GM19452 (cell line): ENCODE measurements at regions not wholly inside any gene's neighbourhood (a gene's known extent, or its start where the extent isn't known, plus 50 kb on each side); places are given as distances from the start of the nearest gene placed in this dataset.

ENCODE experiments used
- ATAC-seq: cut with Tn5 transposase; IDR thresholded peaks from one replicate; pipeline ENCODE4 v1.9.1; 2021; ENCODE audit not compliant: unreplicated experiment

DNA sequence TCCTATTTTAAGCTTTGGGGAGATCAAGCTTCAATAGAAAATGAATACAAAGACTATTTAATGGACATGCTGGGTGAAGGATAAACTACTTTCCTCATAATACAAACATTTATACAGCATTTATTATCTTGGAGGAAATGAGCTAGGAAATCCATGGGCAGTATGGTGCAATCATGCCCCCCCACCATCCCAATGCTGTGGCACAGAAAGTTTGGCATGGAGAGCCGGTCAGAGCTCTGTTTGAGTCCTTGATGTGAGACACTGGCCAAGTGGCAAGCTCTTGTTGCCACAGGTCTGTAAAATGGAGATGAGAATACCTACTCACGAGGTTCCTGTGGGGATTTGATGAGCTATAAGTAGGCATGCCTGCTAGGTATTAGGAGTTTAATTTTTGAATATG lies 120.6 kb downstream of the MAB21L3 start:
- no peak for ATAC-seq

GRCh38 chr1:116232989-116233514 lies 121.9 kb downstream of the MAB21L3 start:
- no peak for ATAC-seq

GRCh38 chr1:116234429-116234828 lies 123.2 kb downstream of the MAB21L3 start:
- no peak for ATAC-seq

GRCh38 chr1:116239916-116240315 lies 128.7 kb downstream of the MAB21L3 start:
- no peak for ATAC-seq

DNA sequence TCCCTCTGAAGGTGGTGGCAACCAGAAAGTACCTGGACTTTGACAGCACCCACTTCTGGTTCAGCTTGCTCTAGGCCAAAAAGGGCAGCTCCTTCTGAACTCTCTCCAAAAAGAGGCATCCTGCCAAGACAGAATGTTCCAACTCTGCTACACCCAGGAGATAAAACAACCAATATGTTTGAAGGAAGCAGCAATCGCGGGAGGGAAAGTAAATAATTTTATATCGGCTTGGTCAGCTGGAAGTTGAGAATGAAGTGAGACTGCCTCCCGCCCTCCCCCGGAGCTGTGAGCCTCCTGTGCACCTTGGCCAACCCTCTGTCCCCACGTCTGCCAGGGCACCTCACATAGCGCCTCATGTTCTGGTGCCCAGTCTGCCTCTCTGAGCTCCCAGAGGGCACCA lies 130.3 kb upstream of the ATP1A1 start:
- no peak for ATAC-seq

DNA sequence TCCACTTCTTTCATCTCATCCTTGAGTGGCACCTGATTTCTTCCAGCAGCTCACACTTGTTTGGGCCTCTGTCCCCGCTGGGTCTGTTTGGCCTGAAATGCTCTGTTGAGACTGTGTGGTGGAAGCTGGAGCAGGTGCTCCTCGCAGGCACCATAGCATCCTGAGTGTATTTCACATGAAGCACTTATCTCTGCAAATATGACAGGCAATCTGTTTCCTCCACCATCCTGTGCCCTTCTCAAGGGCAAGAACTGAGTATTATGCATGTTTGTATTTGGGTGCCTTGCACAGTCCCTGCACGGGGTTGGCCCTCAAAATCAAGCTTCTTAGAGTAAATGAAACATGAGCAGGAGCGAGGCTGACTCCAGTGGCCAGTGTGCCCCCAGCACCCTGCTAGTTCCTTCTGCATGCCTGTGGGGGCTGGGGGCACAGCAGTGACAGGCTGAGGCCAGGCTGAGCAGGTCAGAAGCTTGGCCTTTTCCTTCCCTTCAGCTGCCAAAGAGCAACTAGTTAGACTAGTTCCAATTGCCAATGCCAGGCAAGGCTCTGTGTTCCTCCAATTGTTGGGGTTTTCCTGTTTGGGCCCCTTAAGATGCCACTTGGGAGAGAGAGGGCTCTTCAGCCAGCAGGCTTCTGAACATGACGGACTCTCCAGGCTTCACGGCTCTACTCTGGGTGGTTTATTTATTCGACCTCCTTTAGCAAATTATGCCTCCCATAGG lies 129.6 kb upstream of the ATP1A1 start:
- ATAC-seq: no peak

DNA sequence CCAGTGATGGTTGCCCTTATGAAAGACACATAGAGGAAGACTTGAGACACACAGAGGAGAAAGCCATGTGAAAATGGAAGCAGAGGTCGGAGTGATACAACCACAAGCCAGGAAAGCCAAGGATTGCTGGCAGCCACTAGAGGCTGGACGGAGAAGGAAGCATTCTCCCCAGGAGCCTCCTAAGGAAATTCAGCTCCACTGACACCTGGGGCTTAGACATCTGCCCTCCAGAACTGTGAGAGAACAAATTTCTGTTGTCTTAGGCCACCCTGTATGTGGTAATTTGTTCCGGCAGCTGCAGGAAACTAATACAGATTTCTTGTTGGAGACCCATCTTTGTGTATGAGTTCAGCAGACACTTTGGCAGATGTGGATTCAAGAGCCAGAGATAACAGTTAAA lies 126.9 kb upstream of the ATP1A1 start:
- no peak for ATAC-seq

DNA sequence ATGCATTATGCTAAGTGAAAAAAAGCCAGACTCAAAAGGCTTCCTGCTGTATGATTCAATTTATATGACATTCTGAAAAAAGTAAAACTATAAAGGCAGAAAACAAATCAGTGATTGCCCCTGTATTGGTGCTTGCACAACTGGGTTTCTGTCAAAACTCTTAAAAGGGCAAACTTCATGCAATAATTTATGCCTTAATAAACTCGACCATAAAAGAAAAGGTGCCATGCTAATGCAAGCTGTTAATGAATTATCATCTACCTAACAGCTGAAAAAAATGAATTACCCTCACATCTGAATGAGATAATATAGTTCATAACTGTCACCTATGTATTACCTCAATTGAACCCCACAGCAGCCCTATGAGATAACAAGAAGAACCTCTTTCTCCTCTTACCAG lies 120.8 kb upstream of the ATP1A1 start:
- ATAC-seq: no peak

GRCh38 chr1:116252785-116253184 lies 120.3 kb upstream of the ATP1A1 start:
- no peak for ATAC-seq

GRCh38 chr1:116253566-116254382 lies 119.3 kb upstream of the ATP1A1 start:
- no peak for ATAC-seq

GRCh38 chr1:116254776-116255175 lies 118.3 kb upstream of the ATP1A1 start:
- ATAC-seq: no peak

- no peak for ATAC-seq
These were observed 117.4 kb upstream of the ATP1A1 start for GRCh38 chr1:116255486-116256285.

- no peak for ATAC-seq
These were observed 116.8 kb upstream of the ATP1A1 start for GRCh38 chr1:116256286-116256649.

GRCh38 chr1:116256875-116257274 lies 116.2 kb upstream of the ATP1A1 start:
- no peak for ATAC-seq

- peak; percentile 62 for ATAC-seq
These were observed 115.7 kb upstream of the ATP1A1 start for GRCh38 chr1:116257341-116257767.

DNA sequence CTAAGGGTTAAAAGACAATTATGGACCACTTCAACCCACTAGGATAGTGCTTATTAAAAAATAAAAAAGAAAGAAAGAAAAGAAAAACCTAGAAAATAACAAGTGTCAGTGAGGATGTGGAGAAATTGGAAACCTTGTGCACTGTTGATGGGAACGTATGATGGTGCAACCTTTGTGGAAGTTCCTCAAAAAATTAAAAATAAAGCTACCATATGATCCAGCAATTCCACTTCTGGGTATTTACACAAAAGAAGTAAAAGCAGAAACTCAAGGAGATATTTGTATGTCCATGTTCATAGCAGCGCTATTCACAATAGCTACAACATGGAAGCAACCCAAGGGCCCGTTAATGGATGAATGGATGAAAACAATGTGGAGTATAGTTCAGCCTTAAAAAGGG lies 115.2 kb upstream of the ATP1A1 start:
- ATAC-seq: no peak

DNA sequence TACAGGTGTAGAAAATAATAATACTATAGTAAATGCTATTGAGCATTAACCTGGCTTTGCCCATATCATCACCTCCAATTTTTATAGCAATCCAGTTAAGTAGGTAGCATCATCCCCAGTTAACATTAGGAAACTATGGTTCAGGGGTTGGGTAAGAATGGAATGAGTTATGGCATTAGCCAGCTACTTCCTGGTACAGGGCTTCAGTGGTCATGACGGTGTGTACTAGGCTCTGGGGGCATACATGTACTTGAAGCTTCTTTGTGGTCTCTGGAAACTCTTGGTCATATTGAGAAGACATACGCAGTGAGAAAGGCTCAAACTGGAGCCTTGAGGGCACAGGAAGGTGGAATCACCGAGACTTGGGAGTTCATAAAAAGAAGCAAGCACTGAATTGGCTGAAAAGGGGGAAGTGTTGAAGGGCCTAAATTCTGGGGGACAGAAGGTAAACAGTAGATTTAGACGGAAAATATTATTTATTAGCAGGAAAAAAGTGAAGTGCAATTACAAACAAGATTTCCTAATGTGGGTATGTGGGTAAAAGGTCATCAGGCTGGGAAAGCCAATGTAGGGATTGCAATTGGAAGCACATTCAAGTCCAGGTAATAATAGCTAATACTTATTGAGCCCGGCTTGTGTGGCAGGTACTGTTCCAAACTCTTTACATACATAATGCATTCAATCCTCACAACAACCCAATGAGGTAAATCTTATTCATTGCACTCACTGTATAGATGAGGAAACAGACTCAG lies 114.2 kb upstream of the ATP1A1 start:
- no peak for ATAC-seq

DNA sequence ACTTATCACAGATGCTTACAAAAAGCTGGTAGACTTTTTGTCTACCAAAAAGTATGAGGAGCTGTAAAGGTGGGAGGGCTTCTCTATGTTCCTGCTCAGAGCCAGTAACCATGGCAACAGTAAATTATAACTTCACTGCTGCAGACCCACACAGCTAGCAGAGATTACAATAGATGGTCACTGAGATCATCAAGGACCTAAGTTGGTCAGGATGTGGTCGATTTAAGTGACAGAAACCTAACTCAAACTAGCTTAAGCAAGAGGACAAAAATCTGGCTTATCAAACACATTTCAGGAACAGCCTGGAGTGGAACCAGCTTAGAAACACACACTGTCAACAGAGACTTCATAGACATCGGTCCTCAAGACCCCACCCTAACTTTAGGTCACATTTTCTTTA lies 113.4 kb upstream of the ATP1A1 start:
- no peak for ATAC-seq

GRCh38 chr1:116260115-116260514 lies 112.9 kb upstream of the ATP1A1 start:
- ATAC-seq: no peak

DNA sequence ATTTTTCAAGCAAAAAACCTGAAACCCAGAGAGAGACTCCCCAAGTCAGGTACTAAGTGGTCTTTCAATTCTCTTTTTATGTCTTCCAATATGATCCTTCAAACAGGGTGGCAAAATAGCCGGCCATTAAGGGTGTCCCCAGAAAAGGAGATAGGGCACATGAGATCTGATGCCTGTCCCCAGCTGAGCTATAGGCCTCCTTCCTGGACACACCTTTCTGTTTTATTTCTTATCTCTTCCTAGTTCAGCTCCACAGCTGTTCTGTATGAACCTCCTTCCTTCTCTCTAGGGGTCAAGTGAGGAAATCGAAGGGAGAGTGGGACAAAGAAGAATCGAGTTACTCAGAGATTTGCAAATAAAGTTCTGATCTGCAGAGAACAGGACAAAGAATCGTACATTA lies 112.4 kb upstream of the ATP1A1 start:
- ATAC-seq: no peak

DNA sequence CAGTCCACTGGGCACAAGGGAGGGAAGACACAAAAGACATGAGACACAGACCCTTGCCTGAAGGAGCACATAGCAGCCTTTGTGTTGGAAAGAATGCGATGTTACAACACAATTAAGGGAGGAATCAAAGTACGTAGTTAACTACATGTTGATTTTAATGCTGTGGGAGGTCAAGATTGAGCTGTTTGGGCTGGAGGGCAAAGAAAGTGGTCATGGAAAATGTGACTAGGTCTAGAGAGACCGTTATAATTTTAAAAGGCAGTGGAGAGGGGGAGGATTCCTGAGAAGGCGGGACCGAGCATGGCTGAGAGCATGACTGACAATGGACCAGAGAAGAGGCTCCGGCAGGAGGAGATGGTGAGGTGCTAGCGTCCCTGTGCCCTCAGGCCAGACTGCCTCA lies 111.8 kb upstream of the ATP1A1 start:
- no peak for ATAC-seq
